GM23248 (cell line): ENCODE measurements at regions not wholly inside any gene's neighbourhood (a gene's known extent, or its start where the extent isn't known, plus 50 kb on each side); places are given as distances from the start of the nearest gene placed in this dataset.

Source experiments
- EZH2 ChIP-seq: fragments of 200-600 bp; sonication (generic); IDR thresholded peaks from 2 replicates; pipeline ENCODE4 v1.6.1; 2018; ENCODE audit warnings: antibody characterized with exemption, mild to moderate bottlenecking; ENCODE audit not compliant: insufficient read depth, poor library complexity, severe bottlenecking
- EZH2phosphoT487 ChIP-seq: fragments of 200-600 bp; sonication (generic); IDR thresholded peaks from 2 replicates; pipeline ENCODE4 v1.6.1; 2018; ENCODE audit warnings: antibody characterized with exemption, moderate library complexity, mild to moderate bottlenecking, low read depth; ENCODE audit not compliant: insufficient read depth

- TF ChIP-seq EZH2 (no peak), EZH2phosphoT487 (no peak)
These were observed 144.0 kb upstream of the PJA1 start for GRCh38 chrX:69309074-69309792.
